CD14-positive monocyte (primary cell): ENCODE measurements at regions not wholly inside any gene's neighbourhood (a gene's known extent, or its start where the extent isn't known, plus 50 kb on each side); places are given as distances from the start of the nearest gene placed in this dataset.

ENCODE experiments used
- DNase-seq, 3 donors: peaks; one replicate each; pipeline ENCODE4 v3.0.0-alpha.2; 2011 to 2022
- H2AFZ ChIP-seq: 2 replicates; pipeline ENCODE4 v1.6.0; 2012; ENCODE audit warnings: mild to moderate bottlenecking, low read depth, low read length, inconsistent platforms; ENCODE audit not compliant: insufficient read depth, poor library complexity, severe bottlenecking
- H3K27ac ChIP-seq, 2 donors: 1 replicate in 1 of 2; 2 replicates in 1 of 2; pipeline ENCODE4 v1.5.1; 2012 to 2013; ENCODE audit warnings: low read length in 2 of 2, control low read depth in 1 of 2, inconsistent platforms in 1 of 2, low read depth in 1 of 2, mild to moderate bottlenecking in 1 of 2
- H3K27me3 ChIP-seq, 2 donors: one replicate each; pipeline versions ENCODE4 v1.6.0 to v1.6.1; 2011 to 2013; ENCODE audit warnings: low read length in 2 of 2; ENCODE audit not compliant: control insufficient read depth in 2 of 2, insufficient read depth in 2 of 2
- H3K36me3 ChIP-seq, 2 donors: replicated peaks in 1 of 2; 1 replicate in 1 of 2; 2 replicates in 1 of 2; pipeline versions ENCODE4 v1.5.1 to v1.6.1; 2012 to 2013; ENCODE audit warnings: low read length in 2 of 2, control low read depth in 1 of 2, inconsistent platforms in 1 of 2, mild to moderate bottlenecking in 1 of 2; ENCODE audit not compliant: insufficient read depth in 2 of 2, control insufficient read depth in 1 of 2
- H3K4me1 ChIP-seq, 2 donors: 1 replicate in 1 of 2; 2 replicates in 1 of 2; pipeline versions ENCODE4 v1.5.1 to v1.6.1; 2012 to 2013; ENCODE audit warnings: low read length in 2 of 2, control low read depth in 1 of 2, inconsistent platforms in 1 of 2, mild to moderate bottlenecking in 1 of 2, moderate library complexity in 1 of 2; ENCODE audit not compliant: insufficient read depth in 2 of 2, control insufficient read depth in 1 of 2
- H3K4me2 ChIP-seq: replicated peaks from 2 replicates; pipeline ENCODE3; 2012; ENCODE audit warnings: low read length, moderate library complexity, mild to moderate bottlenecking; ENCODE audit not compliant: poor library complexity, severe bottlenecking; ENCODE audit errors: extremely low read depth
- H3K4me3 ChIP-seq, 3 experiments: fragments of 200-600 bp in 1 of 3; sonication (generic) in 1 of 3; replicated peaks in 1 of 3; 1 replicate in 2 of 3; 2 replicates in 1 of 3; pipeline ENCODE4 v1.5.1; 2011 to 2013; ENCODE audit warnings: low read length in 3 of 3, mild to moderate bottlenecking in 3 of 3, control low read depth in 2 of 3, low read depth in 2 of 3, inconsistent platforms in 1 of 3, moderate library complexity in 1 of 3
- H3K79me2 ChIP-seq: 2 replicates; pipeline ENCODE4 v1.6.0; 2012; ENCODE audit warnings: mild to moderate bottlenecking, control low read depth, inconsistent platforms, low read length, moderate library complexity; ENCODE audit not compliant: insufficient read depth
- H3K9ac ChIP-seq: 2 replicates; pipeline ENCODE4 v1.6.0; 2017; ENCODE audit warnings: low read length, mild to moderate bottlenecking; ENCODE audit not compliant: insufficient read depth, poor library complexity, severe bottlenecking
- H3K9me3 ChIP-seq, 2 donors: replicated peaks in 1 of 2; 1 replicate in 1 of 2; 2 replicates in 1 of 2; pipeline versions ENCODE4 v1.5.1 to v1.6.1; 2012 to 2013; ENCODE audit warnings: low read length in 2 of 2, control low read depth in 1 of 2; ENCODE audit not compliant: control insufficient read depth in 1 of 2, insufficient read depth in 1 of 2
- H4K20me1 ChIP-seq: 2 replicates; pipeline ENCODE4 v1.6.0; 2012; ENCODE audit warnings: mild to moderate bottlenecking, low read length, control low read depth, moderate library complexity; ENCODE audit not compliant: insufficient read depth
- H3K27ac Mint-ChIP-seq, 7 donors: one replicate each; pipeline ENCODE4 v1.8.0; 2020; ENCODE audit warnings: mild to moderate bottlenecking in 7 of 7, mixed read lengths in 7 of 7, moderate library complexity in 6 of 7, inconsistent platforms in 2 of 7
- H3K27me3 Mint-ChIP-seq, 3 donors: one replicate each; pipeline ENCODE4 v1.8.0; 2021 to 2022; ENCODE audit warnings: low read depth in 3 of 3, mild to moderate bottlenecking in 3 of 3, mixed read lengths in 3 of 3, moderate library complexity in 3 of 3, inconsistent platforms in 1 of 3
- H3K36me3 Mint-ChIP-seq, 2 donors: one replicate each; pipeline ENCODE4 v1.8.0; 2020; ENCODE audit warnings: mixed read lengths in 2 of 2, inconsistent platforms in 1 of 2, mild to moderate bottlenecking in 1 of 2
- H3K4me1 Mint-ChIP-seq: one replicate; pipeline ENCODE4 v1.8.0; 2020; ENCODE audit warnings: mild to moderate bottlenecking, mixed read lengths
- H3K4me3 Mint-ChIP-seq, 2 donors: one replicate each; pipeline ENCODE4 v1.8.0; 2020; ENCODE audit warnings: mild to moderate bottlenecking in 2 of 2, mixed read lengths in 2 of 2, moderate library complexity in 1 of 2
- H3K9me3 Mint-ChIP-seq, 7 donors: one replicate each; pipeline ENCODE4 v1.8.0; 2020 to 2022; ENCODE audit warnings: mixed read lengths in 7 of 7, mild to moderate bottlenecking in 6 of 7, moderate library complexity in 6 of 7, inconsistent platforms in 2 of 7
- CTCF ChIP-seq: fragments of 200-600 bp; IDR thresholded peaks from one replicate; pipeline ENCODE4 v1.8.0; 2022; ENCODE audit warnings: antibody characterized with exemption, mild to moderate bottlenecking
- WGBS: methylation state at CpG from one replicate; pipeline ENCODE4 v1.1.5; 2013; ENCODE audit warnings: missing lambda C conversion rate; ENCODE audit not compliant: insufficient coverage; 5-methylcytosine and 5-hydroxymethylcytosine counted together
- intact Hi-C, 2 donors: fragments of 100-400 bp; cut with micrococcal nuclease; formaldehyde crosslinking; loops; one replicate each; pipeline versions ENCODE4 v1.15.0 to v1.15.1; 2023

GRCh38 chr6:112691289-112691688 is 344.2 kb downstream of the RFPL4B start:
- H2AFZ ChIP-seq, result no peak overlapping the region
- H3K27ac Mint-ChIP-seq, result no peak overlapping the region
- H3K4me1 ChIP-seq, result no peaks in the 10 kb centered on the region
- no peaks in the 10 kb centered on the region for H3K36me3 ChIP-seq
- H4K20me1 ChIP-seq, result no peaks in the 10 kb centered on the region
- TF ChIP-seq CTCF, result no peak
- H3K9ac ChIP-seq, result no peak overlapping the region
- no peaks in the 10 kb centered on the region for H3K27me3 ChIP-seq
- no peaks in the 10 kb centered on the region for H3K79me2 ChIP-seq
- H3K27me3 Mint-ChIP-seq, result peaks cover 0 to 4% (median 1%) of the 10 kb centered on the region in 3 donors
- no peaks in the 10 kb centered on the region for H3K9me3 ChIP-seq
- no peak overlapping the region for H3K4me3 Mint-ChIP-seq
- no peak overlapping the region for H3K4me2 ChIP-seq
- H3K4me1 Mint-ChIP-seq, result no peaks in the 10 kb centered on the region
- DNase-seq, result no peak
- no CpG with 5 or more reads among the region's 1 CpG for WGBS
- intact Hi-C loops, result no loop called here
- no peak overlapping the region for H3K4me3 ChIP-seq
- no peak overlapping the region for H3K27ac ChIP-seq
- H3K9me3 Mint-ChIP-seq, result peaks cover 0 to 6% (median 2%) of the 10 kb centered on the region in 7 donors
- H3K36me3 Mint-ChIP-seq, result no peaks in the 10 kb centered on the region

DNA sequence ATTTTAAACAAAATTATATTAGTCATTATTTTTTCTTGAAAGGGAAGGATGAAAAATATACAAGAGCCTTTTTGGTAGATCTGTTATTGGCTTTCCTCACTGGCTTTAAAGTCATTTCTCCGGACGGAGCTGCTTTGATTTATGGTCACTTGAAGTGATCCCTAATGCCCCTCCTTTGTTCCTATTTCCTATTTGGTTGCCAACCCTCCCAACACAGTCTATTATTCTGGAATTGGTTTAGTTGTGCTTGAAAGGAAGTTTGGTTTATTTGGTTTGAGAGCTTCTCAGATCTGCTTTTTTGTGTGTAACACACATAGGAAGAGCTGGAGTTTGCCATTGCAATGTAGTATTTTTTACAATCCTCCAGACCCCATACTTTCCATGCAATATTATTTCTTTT is 347.9 kb downstream of the RFPL4B start:
- Mint-ChIP-seq H3K9me3 (peaks cover 0 to 4% (median 0%) of the 10 kb centered on the region in 7 donors), H3K4me3 (no peak overlapping the region), H3K27me3 (no peaks in the 10 kb centered on the region), H3K36me3 (no peaks in the 10 kb centered on the region), H3K27ac (no peak overlapping the region), H3K4me1 (no peaks in the 10 kb centered on the region)
- Histone ChIP-seq H3K4me1 (no peaks in the 10 kb centered on the region), H3K27ac (no peak overlapping the region), H3K9me3 (peaks cover 0 to 5% of the 10 kb centered on the region in 2 donors), H3K4me2 (no peak overlapping the region), H3K27me3 (no peaks in the 10 kb centered on the region), H3K36me3 (no peaks in the 10 kb centered on the region), H4K20me1 (no peaks in the 10 kb centered on the region), H2AFZ (no peak overlapping the region), H3K4me3 (no peak overlapping the region), H3K9ac (no peak overlapping the region), H3K79me2 (no peaks in the 10 kb centered on the region)
- no peak for DNase-seq
- intact Hi-C loops, result no loop called here
- TF ChIP-seq CTCF, result no peak
- WGBS, result no CpG with 5 or more reads among the region's 2 CpGs
